ENCODE measurements at regions not wholly inside any gene's neighbourhood (a gene's known extent, or its start where the extent isn't known, plus 50 kb on each side); places are given as distances from the start of the nearest gene placed in this dataset.

DNA sequence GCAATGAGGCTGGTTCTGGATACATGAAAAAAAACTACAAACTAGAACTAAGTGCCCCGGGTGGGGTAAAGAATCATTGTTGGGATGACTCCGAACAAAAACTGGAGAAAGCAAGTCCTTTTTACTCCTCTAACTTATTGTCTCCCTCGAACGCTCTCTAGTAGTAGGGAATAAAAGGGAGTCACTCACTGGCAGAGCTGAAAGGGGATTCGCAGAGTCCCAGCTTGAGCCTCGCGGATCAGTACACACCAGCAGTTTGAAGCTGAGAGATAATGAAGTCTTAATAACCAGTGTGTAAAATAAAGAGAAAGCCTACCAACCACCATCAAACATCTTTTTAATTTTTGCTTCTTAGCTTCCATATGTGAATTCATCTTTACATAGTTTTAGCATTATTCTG, 521.9 kb upstream of the ARX start:
- Histone ChIP-seq H3K18ac (ENCODE audit: extremely low read depth, low read length) (no peak overlapping the region), H4K91ac (replicated peaks; ENCODE audit: insufficient read length, low read length) (no peak overlapping the region), H3K27me3 (replicated peaks in 1 of 4; ENCODE audit: control insufficient read depth in 3 of 4, extremely low read depth in 1 of 4, insufficient read depth in 3 of 4, low read length in 3 of 4) (no peaks in the 10 kb centered on the region), H2BK120ac (replicated peaks; ENCODE audit: low read depth, low read length) (no peak overlapping the region), H4K20me1 (replicated peaks in 1 of 2; ENCODE audit: control insufficient read depth in 1 of 2, insufficient read depth in 2 of 2, low read length in 2 of 2) (no peaks in the 10 kb centered on the region), H3K23me2 (ENCODE audit: low read depth, low read length) (no peaks in the 10 kb centered on the region), H2BK5ac (ENCODE audit: low read depth, low read length) (no peak overlapping the region), H3K36me3 (ENCODE audit: control insufficient read depth in 2 of 4, insufficient read depth in 4 of 4, low read length in 3 of 4) (no peaks in the 10 kb centered on the region), H3K4me1 (replicated peaks in 1 of 4; ENCODE audit: control insufficient read depth in 3 of 4, insufficient read depth in 4 of 4, low read length in 3 of 4) (no peaks in the 10 kb centered on the region), H2BK15ac (ENCODE audit: low read length) (no peak overlapping the region), H4K5ac (ENCODE audit: insufficient read length, low read depth, low read length) (no peak overlapping the region), H3K56ac (replicated peaks; ENCODE audit: insufficient read length, low read depth, low read length) (no peak overlapping the region), H2AK5ac (ENCODE audit: low read depth, low read length) (no peak overlapping the region), H3K9me3 (ENCODE audit: insufficient read depth in 2 of 2, low read depth in 1 of 2, low read length in 1 of 2) (no peaks in the 10 kb centered on the region), H3K27ac (ENCODE audit: low read depth, low read length) (no peak overlapping the region), H2BK12ac (ENCODE audit: low read depth, low read length) (no peak overlapping the region), H4K8ac (ENCODE audit: extremely low read depth, insufficient read depth, low read length) (no peak overlapping the region), H3K79me1 (ENCODE audit: low read depth, low read length) (no peaks in the 10 kb centered on the region), H2AFZ (ENCODE audit: low read length) (no peak overlapping the region), H3K23ac (ENCODE audit: insufficient read length) (no peak overlapping the region), H3K4me2 (ENCODE audit: insufficient read depth in 1 of 2, low read depth in 2 of 2, low read length in 2 of 2) (no peak overlapping the region), H3K4ac (replicated peaks; ENCODE audit: insufficient read length, low read depth, low read length) (no peak overlapping the region), H3K4me3 (ENCODE audit: extremely low read depth in 1 of 4, insufficient read depth in 2 of 4, low read depth in 3 of 4, low read length in 4 of 4) (no peak overlapping the region), H2BK20ac (ENCODE audit: low read length) (no peak overlapping the region), H3K79me2 (ENCODE audit: control insufficient read depth in 1 of 2, insufficient read depth in 2 of 2, low read length in 2 of 2) (no peaks in the 10 kb centered on the region), H3K9ac (replicated peaks in 1 of 4; ENCODE audit: extremely low read depth in 1 of 4, low read depth in 3 of 4, low read length in 3 of 4) (no peak overlapping the region), H3K14ac (ENCODE audit: insufficient read length) (no peak overlapping the region)
- 96% methylated on average over 7 of the region's 7 CpGs; no CpG with 5 or more reads in 1 of the 2 experiments for WGBS, 2 experiments (ENCODE audit: extremely low coverage in 1 of 2, insufficient coverage in 1 of 2, insufficient read length in 1 of 2, insufficient replicate concordance in 2 of 2, low coverage in 1 of 2, low lambda C conversion rate in 2 of 2, missing lambda C conversion rate in 1 of 2)
- no peak for FAIRE-seq
- ChIA-PET CTCF (ENCODE audit: partially characterized antibody) (no interaction called here), POLR2A (ENCODE audit: partially characterized antibody) (no interaction called here)
- no peak for DNase-seq (ENCODE audit: low read depth in 1 of 2, low spot score in 2 of 2)
- TF ChIP-seq RNF2 (IDR thresholded peaks at IDR 0.05; ENCODE audit: borderline replicate concordance, low read depth, low read length, missing control alignments, poor library complexity, severe bottlenecking) (no peak), GABPA (IDR thresholded peaks at IDR 0.05; ENCODE audit: borderline replicate concordance, insufficient read depth, low read length) (no peak), SIX5 (IDR thresholded peaks at IDR 0.05; ENCODE audit: low read depth, low read length) (no peak), CHD1 (IDR thresholded peaks at IDR 0.05; ENCODE audit: low read depth, low read length) (no peak), RFX5 (IDR thresholded peaks at IDR 0.05; ENCODE audit: borderline replicate concordance, low read depth, low read length) (no peak), YY1 (IDR thresholded peaks at IDR 0.05; ENCODE audit: low read depth, low read length) (no peak), SUZ12 (IDR thresholded peaks at IDR 0.05; ENCODE audit: low read length) (no peak), SP1 (IDR thresholded peaks at IDR 0.05; ENCODE audit: low read depth, low read length) (no peak), NANOG (IDR thresholded peaks at IDR 0.05; ENCODE audit: insufficient read depth, low read depth, low read length, poor library complexity, severe bottlenecking) (no peak), TEAD4 (IDR thresholded peaks at IDR 0.05; ENCODE audit: low read depth, low read length) (no peak), ASH2L (IDR thresholded peaks at IDR 0.05; ENCODE audit: low read length) (no peak)
- TF ChIP-seq, protein P1, sequence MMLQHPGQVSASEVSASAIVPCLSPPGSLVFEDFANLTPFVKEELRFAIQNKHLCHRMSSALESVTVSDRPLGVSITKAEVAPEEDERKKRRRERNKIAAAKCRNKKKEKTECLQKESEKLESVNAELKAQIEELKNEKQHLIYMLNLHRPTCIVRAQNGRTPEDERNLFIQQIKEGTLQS (IDR thresholded peaks at IDR 0.05; ENCODE audit: insufficient read depth, low read depth, low read length), result no peak
